ENCODE measurements at regions not wholly inside any gene's neighbourhood (a gene's known extent, or its start where the extent isn't known, plus 50 kb on each side); places are given as distances from the start of the nearest gene placed in this dataset.
"Not testable (repeated sequence)": the region's sequence is repeated elsewhere in the genome, so short reads cannot be mapped to it uniquely, and the experiment has no call there.

- DNase-seq (ENCODE audit: extremely low read depth, low read depth, low spot score), result no peak
These were observed 975.5 kb downstream of the OLFM4 start for GRCh38 chr13:54004026-54004699.

GRCh38 chr13:54016542-54016941, 987.9 kb downstream of the OLFM4 start:
- no peak for DNase-seq (ENCODE audit: extremely low read depth, low read depth, low spot score)

GRCh38 chr13:54018485-54018884, 989.9 kb downstream of the OLFM4 start:
- no peak for DNase-seq (ENCODE audit: extremely low read depth, low read depth, low spot score)

GRCh38 chr13:54029226-54029625, 1000.6 kb downstream of the OLFM4 start:
- no peak for DNase-seq (ENCODE audit: extremely low read depth, low read depth, low spot score)

GRCh38 chr13:54029720-54030119, 1001.1 kb downstream of the OLFM4 start:
- no peak for DNase-seq (ENCODE audit: extremely low read depth, low read depth, low spot score)

- DNase-seq (ENCODE audit: extremely low read depth, low read depth, low spot score), result no peak
These were observed 1004.8 kb downstream of the OLFM4 start for GRCh38 chr13:54033323-54033861.

GRCh38 chr13:54034047-54034446, 1005.4 kb downstream of the OLFM4 start:
- DNase-seq (ENCODE audit: extremely low read depth, low read depth, low spot score), result no peak

- DNase-seq (ENCODE audit: extremely low read depth, low read depth, low spot score), result not testable (repeated sequence)
These were observed 1028.8 kb downstream of the OLFM4 start for GRCh38 chr13:54057416-54057815.

GRCh38 chr13:54069958-54070357, 1041.3 kb downstream of the OLFM4 start:
- not testable (repeated sequence) for DNase-seq (ENCODE audit: extremely low read depth, low read depth, low spot score)

- no peak for DNase-seq (ENCODE audit: extremely low read depth, low read depth, low spot score)
These were observed 1049.0 kb downstream of the OLFM4 start for GRCh38 chr13:54077569-54077968.

GRCh38 chr13:54078271-54078870, 1049.8 kb downstream of the OLFM4 start:
- no peak for DNase-seq (ENCODE audit: extremely low read depth, low read depth, low spot score)

GRCh38 chr13:54082309-54082708, 1053.7 kb downstream of the OLFM4 start:
- DNase-seq (ENCODE audit: extremely low read depth, low read depth, low spot score), result not testable (repeated sequence)

- no peak for DNase-seq (ENCODE audit: extremely low read depth, low read depth, low spot score)
These were observed 1063.3 kb downstream of the OLFM4 start for GRCh38 chr13:54091884-54092283.

- no peak for DNase-seq (ENCODE audit: extremely low read depth, low read depth, low spot score)
These were observed 1064.1 kb downstream of the OLFM4 start for GRCh38 chr13:54092686-54093085.

GRCh38 chr13:54110597-54110996, 1082.0 kb downstream of the OLFM4 start:
- DNase-seq (ENCODE audit: extremely low read depth, low read depth, low spot score), result no peak

- no peak for DNase-seq (ENCODE audit: extremely low read depth, low read depth, low spot score)
These were observed 1096.1 kb downstream of the OLFM4 start for GRCh38 chr13:54124700-54125099.

- DNase-seq (ENCODE audit: extremely low read depth, low read depth, low spot score), result not testable (repeated sequence)
These were observed 1102.3 kb downstream of the OLFM4 start for GRCh38 chr13:54130931-54131330.

- DNase-seq (ENCODE audit: extremely low read depth, low read depth, low spot score), result not testable (repeated sequence)
These were observed 1102.8 kb downstream of the OLFM4 start for GRCh38 chr13:54131433-54131832.

- DNase-seq (ENCODE audit: extremely low read depth, low read depth, low spot score), result not testable (repeated sequence)
These were observed 1103.5 kb downstream of the OLFM4 start for GRCh38 chr13:54132127-54132526.

- not testable (repeated sequence) for DNase-seq (ENCODE audit: extremely low read depth, low read depth, low spot score)
These were observed 1104.1 kb downstream of the OLFM4 start for GRCh38 chr13:54132720-54133119.

- no peak for DNase-seq (ENCODE audit: extremely low read depth, low read depth, low spot score)
These were observed 1105.1 kb downstream of the OLFM4 start for GRCh38 chr13:54133746-54134145.

GRCh38 chr13:54144828-54145227, 1116.2 kb downstream of the OLFM4 start:
- no peak for DNase-seq (ENCODE audit: extremely low read depth, low read depth, low spot score)
